GM19238 (cell line): ENCODE measurements at regions not wholly inside any gene's neighbourhood (a gene's known extent, or its start where the extent isn't known, plus 50 kb on each side); places are given as distances from the start of the nearest gene placed in this dataset.
"Not testable (repeated sequence)": the region's sequence is repeated elsewhere in the genome, so short reads cannot be mapped to it uniquely, and the experiment has no call there.

Source experiments
- DNase-seq: peaks from one replicate; pipeline ENCODE4 v3.0.0; 2011; ENCODE audit warnings: low spot score; ENCODE audit not compliant: insufficient read length

DNA sequence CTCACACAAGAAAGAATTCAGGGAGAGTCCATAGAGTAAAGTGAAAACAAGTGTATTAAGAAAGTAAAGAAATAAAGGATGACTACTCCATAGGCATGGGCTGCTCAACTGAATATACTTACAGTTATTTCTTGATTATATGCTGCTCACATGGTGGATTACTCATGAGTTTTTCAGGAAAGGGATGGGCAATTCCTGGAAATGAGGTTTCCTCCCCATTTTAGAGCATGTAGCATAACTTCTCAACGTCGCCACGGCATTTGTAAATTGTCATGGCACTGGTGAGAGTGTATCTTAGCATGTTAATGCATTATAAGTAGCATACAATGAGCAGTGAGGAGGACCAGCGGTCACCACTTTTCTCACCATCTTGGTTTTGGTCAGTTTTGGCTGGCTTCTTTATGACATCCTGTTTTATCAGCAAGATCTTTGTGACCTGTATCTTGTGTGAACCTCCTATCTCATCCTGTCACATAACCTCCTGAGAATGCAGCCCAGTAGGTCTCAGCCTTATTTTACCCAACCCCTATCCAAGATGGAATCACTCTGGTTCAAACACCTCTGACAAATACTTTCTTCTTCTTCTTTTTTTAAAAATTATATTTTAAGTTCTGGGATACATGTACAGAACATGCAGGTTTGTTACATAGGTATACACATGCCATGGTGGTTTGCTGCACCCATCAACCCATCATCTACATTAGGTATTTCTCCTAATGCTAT is 849.7 kb downstream of the TBL1XR1 start:
- no peak for DNase-seq

DNA sequence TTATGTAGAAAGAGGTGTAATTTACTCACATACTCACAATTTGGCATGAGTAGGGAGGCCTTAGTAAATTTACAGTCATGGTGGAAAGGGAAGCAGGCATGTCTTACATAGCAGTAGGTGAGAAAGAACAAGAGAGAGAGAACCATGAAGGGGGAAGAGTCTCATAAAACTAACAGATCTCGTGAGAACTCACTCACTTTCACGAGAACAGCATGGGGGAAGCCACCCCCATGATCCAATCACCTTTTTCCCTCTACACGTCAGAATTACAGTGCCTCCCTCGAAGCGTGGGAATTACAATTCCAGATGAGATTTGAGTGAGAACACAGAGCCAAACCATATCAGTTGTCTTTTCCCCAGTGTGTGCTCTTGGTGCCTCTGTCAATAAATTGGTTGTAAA is 855.3 kb downstream of the TBL1XR1 start:
- DNase-seq = no peak

DNA sequence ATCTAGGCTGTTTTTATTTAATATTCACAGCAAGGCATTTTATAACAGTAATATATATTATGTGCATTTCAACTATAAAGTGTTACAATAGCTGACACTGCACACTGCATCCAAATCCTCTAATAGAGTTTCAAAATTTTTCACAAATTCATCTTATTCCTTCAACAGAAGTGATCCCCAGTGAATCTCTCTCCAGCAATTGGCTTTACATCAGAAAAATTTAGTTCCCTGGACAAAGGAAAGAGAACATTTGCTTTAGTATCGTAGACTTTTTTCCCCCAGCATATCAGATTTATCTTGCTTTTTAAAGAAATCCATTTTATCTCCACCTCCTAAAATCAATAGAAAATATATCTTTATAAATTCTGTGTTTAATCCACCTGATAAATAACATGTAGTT is 868.6 kb downstream of the TBL1XR1 start:
- no peak for DNase-seq

DNA sequence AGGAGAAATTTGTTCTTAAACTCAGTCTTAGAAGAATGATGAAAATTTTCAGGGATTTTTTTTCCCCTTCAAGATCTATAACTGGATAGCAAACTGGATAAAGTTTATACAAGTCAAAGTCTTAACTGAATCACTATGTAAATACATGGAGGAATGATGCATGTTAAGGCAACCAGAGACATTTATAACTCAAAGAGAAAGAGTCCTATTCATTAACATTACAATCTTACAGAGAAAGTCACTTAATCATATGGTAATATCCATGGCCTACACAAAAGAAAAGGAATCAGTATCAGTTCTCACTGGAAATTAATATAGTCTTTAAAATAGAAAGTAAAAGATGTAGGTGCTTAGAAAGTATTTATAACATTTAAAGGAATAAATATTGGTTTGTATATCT is 869.1 kb downstream of the TBL1XR1 start:
- no peak for DNase-seq

DNA sequence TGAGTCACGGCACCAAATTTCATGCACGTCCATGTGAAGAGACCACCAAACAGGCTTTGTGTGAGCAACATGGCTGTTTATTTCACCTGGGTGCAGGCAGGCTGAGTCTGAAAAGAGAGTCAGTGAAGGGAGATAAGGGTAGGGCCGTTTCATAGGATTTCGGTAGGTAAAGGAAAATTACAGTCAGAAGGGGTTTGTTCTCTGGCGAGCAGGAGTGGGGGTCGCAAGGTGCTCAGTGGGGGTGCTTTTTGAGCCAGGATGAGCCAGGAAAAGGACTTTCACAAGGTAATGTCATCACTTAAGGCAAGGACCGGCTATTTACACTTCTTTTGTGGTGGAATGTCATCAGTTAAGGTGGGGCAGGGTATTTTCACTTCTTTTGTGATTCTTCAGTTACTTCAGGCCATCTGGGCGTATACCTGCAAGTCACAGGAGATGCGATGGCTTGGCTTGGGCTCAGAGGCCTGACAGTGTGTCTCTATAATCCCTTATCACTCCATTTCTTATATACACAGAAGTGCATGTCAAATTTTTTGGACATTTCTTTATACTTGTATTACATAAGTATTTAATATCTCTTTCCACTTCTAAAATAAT is 870.3 kb downstream of the TBL1XR1 start:
- DNase-seq = not testable (repeated sequence)

DNA sequence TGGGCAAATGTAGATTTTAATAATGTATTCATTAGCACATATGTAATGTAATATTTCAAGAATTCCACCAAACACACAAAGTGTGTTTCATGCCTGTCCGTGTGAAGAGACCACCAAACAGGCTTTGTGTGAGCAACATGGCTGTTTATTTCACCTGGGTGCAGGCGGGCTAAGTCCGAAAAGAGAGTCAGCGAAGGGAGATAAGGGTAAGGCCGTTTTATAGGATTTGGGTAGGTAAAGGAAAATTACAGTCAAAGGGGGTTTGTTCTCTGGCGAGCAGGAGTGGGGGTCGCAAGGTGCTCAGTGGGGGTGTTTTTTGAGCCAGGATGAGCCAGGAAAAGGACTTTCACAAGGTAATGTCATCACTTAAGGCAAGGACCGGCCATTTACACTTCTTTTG is 875.8 kb downstream of the TBL1XR1 start:
- not testable (repeated sequence) for DNase-seq

DNA sequence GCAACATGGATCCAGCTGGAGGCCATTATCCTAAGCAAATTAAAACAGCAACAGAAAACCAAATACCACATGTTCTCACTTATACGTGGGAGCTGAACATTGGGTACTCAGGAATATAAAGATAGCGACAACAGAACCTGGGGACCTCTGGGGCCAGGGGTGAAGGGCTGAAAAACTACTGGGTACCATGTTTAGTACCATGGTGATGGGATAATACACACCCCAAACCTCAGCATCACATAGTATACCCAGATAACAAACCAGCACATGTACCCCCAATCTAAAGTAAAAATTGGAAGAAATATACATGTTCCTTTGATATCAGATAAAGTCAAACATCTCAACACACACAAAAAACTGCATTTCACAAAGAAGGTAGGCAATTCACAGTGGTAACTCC is 876.2 kb downstream of the TBL1XR1 start:
- no peak for DNase-seq

DNA sequence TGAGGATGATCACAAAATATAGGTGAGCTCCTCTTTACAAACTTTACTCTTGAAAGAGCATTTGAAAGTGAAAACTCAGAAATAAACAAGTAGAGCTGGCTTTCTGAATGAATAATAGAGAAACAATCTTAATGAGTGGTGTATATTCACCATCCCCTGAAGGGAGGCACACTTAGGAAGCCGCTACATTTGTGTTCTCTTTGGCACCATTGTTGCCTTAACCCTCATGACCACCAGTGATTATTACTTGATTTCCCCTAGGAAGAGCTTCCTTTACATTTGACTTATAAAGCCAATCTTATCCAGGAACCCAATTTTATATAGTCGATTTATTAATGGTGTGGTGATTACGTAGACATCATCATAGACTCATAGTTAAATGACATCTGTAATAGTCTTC is 883.9 kb downstream of the TBL1XR1 start:
- no peak for DNase-seq

DNA sequence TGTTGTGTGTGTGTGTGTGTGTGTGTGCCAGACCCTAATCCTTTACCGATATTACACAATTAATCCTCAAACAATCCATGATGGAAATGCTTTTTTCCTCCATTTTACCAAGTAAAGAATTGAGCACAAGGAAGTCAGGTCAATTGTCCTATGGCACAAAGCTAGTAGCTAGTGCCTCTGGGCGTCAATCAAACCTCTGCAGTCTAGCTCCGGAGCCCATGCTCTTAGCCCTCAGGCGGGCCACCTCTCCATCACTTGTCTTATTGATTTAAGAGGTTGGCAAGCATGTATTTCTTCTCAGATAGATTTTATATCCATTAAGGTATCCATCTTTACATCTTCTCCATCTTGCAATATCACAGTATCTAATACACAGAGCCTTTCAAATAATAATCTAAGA is 886.6 kb downstream of the TBL1XR1 start:
- no peak for DNase-seq

DNA sequence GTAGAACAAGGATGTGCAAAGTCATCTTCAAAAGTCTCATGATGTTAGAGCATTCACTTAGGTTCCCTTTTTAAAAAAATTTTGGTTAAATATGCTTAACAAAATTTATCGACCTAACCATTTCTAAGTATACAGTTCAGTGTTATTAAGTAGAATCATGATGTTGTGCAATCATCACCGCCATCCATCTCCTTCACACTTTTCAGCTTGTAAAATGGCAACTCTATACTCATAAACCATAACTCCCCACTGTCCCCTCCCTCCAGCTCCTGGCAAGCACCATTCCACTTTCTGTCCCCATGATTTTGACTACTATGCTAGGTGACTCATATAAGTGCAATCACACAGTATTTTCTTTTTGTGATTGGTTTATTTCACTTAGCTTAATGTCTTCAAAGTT is 895.0 kb downstream of the TBL1XR1 start:
- no peak for DNase-seq

DNA sequence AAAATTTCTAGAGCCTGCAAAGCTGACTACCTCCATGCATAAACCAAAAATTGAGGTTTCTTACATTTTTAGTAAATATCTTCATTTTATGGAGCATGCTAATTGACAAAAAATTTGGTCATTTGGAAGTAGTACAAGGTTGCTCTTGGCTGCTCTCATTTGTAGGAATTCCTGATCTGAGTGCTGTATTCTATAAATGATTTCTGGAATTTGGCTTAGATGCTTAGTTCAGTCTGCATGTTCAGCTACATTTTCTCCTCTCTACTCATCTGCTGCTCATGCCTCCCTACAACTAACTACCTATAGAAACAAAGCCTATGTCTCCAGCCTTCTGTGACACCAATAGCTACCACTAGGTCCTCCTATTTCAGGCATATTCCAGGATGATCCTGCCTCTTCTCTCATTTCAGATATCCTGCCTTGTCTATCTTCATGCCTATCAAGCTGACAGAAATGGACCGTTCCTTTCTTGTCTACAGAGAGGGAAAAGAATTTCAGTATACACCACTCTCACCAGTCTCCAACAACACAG is 901.1 kb downstream of the TBL1XR1 start:
- DNase-seq = no peak

DNA sequence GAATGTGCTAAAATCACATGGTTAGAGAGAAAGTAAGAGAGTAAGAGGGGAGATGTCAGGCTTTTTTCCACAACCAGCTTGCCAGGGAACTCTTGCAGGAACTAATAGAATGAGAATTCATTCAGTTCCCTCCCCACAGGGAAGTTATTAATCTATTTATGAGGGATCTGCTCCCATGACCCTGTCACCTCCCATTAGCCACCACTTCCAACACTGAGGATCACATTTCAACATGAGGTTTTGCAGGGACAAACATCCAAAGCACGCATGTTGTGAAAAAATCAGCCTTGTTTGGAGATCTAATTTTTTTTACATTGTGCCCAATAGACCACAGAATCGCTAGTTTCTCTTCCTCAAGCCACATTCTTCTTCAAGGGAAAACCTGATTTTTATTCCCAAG is 904.0 kb downstream of the TBL1XR1 start:
- no peak for DNase-seq

DNA sequence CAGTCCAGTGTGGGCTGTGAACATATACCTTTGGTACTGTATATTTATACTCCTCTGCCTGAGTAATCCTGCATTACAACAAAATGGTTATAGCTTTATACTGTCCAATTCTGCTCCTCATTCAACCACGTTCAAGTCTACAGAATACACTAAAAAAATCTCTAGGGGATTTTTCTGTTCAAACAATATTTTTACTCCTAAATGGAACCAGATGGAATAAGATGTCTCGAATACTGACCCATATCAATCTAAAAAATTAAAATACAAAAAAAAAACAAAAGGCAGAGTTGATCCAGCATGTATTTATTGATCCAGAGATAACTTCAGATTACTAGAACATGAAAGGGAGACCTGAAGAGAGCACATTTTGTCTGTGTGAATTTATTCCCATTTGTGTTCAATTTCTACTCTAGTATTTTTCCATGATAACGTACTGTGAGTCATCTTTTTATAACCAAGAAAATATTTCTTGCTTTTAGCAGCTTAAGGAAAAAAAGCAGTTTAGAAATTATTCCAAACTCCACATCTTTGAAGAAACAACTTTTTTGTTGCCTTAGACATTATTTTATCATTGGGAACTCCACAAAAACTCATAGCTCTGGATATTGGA is 910.7 kb downstream of the TBL1XR1 start:
- no peak for DNase-seq

DNA sequence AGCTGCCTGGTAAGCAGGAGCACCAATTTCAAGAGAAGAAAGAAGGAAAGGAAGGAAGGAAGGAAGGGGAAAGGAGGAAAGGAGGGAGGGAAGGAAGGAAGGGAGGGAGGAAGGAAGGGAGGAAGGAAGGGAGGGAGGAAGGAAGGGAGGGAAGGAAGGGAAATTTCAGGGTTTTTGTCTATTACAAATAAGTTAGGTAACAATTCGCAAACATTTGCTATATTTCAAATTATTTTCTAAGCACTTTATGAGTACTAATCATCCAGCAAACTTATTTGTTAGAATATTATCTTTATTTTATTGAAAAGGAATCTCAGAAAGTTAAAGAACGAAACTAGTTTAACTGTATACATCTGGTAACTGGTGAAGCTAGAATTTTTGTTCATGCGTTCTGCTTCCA is 921.7 kb downstream of the TBL1XR1 start:
- DNase-seq = no peak

DNA sequence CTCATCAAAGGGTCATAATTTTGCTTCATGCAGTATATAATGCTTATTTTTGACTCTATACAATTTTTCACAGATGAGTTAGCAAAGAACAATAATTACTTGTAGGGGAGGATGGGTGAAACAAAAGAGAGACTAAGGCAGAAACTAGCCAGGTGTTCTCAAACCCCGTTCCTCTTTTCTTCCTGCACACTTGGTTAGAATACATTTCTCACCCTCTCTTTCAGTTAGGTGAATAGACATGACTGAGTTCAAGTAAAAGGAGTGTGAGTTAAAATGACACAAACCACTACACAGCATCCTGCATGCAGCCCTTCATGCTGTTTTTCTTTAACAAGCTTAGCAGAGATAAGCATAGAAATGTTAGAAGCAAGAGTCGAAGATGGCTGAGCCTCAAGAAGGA is 922.2 kb downstream of the TBL1XR1 start:
- DNase-seq = no peak

DNA sequence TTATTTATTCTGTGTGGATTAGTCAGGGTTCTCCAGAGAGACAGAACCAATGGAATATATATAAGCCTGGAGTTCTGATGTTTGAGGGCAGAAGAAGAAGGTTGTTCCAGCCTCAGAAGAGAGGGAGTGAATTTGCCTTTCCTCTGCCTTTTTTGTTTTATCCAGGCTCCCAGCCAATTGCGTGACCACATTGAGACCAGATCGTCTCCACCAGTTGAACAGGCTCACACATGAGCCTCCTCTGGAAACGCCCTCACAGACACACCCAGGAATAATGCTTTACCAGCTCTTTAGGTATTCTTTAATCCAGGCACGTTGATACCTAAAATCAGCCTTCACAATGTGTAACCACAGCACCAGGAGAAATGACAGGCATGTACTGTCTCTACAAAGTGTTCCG is 923.1 kb downstream of the TBL1XR1 start:
- DNase-seq = no peak

DNA sequence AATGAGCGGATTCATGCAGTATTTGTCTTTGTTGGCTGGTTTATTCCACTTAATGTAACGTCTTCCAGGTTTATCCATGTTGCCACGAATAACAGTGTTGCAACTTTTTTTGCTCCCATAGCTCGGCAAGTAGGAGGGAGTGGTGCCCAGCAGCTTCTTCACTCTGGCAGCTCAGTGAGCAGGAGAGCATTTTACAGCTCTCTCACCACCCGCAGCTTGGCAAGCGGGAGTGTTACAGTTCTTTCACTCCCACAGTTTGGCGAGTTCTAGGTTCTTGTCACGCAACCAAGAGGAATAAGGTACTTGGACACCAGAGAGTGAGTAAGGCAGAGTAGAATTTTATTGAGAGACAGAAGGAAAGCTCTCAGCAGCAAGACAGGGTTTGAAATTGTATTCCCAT is 935.2 kb downstream of the TBL1XR1 start:
- no peak for DNase-seq

DNA sequence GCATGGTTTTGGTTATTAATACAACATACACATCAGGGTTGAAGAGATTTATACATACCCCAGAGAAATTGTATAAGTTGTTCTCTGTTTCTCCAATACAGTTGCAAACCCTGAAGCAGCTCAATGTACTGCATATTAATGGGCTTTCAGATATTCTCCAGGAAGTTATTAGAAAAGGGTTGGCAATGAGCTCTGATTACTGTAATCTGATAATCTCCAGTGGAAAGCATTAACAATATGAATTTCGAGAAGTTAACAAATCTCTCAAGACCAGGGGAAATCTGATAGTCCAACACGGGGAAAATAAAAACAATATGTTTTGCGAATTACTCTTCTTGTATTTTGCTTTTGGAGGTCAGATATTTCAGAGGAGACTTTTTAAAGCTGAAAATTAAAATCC is 950.1 kb downstream of the TBL1XR1 start:
- DNase-seq = no peak

DNA sequence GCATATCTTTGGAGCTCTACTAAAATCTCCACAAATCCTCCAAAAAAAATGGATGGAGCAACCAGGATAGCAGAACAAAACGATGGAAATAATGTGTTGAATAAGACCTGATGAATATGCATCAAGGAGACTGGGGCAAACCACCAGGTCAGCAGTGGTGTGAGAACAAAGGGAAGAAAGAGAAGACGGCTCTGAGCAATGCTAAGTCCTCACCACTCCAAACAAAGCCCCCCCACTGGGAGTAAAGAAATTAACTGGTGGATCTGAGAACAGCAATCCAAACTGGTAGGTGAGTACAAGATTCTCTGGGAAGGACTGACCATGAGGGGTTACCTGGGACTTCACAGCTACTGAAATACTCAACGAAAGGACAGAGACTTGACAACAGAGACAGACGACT is 977.3 kb downstream of the TBL1XR1 start:
- no peak for DNase-seq

DNA sequence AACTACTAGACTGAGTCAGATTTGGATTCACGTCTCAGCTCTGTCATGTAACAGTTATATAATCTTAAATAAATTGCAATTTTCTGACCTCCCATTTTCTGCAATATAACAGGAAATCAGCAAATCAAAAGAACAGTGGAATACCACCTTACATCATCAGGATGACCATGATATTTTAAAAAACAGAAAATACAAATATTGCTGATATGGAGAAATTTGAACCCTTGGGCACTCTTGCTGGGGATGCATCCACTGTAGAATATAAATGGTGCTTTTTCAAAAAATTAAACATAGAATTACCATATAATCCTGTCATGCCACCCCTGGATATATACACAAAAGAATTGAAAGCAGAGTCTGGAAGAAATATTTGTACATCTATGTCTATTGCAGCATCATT is 982.5 kb downstream of the TBL1XR1 start:
- DNase-seq = no peak

DNA sequence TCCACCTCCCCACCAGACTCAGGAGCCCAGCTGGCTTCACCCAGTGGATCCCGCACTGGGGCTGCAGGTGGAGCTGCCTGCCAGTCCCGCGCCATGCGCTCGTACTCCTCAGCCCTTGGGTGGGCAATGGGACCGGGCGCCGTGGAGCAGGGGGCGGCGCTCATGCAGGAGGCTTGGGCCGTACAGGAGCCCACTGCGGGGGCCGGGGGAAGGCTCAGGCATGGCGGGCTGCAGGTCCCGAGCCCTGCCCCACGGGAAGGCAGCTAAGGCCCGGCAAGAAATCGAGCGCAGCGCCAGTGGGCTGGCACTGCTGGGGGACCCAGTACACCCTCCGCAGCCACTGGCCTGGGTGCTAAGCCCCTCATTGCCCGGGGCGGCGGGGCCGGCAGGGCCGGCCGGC is 984.0 kb downstream of the TBL1XR1 start:
- not testable (repeated sequence) for DNase-seq

DNA sequence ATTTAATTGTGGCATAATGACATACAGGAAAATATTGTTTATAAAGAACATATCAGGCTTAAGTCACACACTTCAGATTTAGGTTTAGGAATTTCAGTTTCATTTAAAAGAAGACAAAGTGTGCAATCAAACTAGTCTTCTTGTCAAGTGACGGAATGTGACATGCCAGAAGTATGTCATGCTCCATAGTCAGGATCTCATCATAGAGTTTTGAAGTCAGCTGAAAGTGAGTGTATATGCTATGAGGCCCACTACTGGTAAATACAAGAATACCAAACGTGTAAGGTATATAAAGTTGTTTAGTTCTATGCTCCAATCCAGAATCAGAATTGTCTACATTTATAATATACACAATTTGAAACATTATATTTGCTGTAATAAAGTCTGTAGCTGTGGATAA is 988.4 kb downstream of the TBL1XR1 start:
- no peak for DNase-seq

DNA sequence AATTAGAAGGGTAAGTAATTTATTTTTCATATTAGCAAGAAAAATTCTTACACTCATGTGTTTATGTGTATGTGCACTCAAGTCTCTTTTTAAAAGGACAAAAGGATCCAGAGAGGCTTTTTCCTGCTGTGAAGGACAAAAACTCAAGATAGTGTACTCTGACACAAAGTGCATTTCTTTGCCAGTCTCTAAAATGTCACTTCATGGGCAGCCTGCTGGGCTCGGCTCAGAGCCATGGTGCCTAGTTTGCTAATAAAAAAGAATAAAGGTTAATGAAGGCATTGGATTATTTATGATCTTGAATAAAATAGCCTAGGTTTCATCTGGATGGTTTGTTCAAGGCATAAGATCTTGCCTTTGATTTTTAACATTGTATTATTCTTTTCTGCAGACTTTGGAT is 989.0 kb downstream of the TBL1XR1 start:
- DNase-seq = no peak
